PFSK-1 (cell line): ENCODE measurements at regions not wholly inside any gene's neighbourhood (a gene's known extent, or its start where the extent isn't known, plus 50 kb on each side); places are given as distances from the start of the nearest gene placed in this dataset.

Experiments
- FOXP2 ChIP-seq: optimal IDR thresholded peaks from 2 replicates; pipeline ENCODE3; 2011; ENCODE audit warnings: borderline replicate concordance, control low read depth, inconsistent platforms; ENCODE audit not compliant: insufficient read depth; ENCODE audit errors: extremely low read length, extremely low read depth
- POLR2AphosphoS5 ChIP-seq: IDR thresholded peaks from 2 replicates; pipeline ENCODE4 v1.6.1; 2012; ENCODE audit warnings: low read depth, mild to moderate bottlenecking, control low read depth, low read length, moderate library complexity
- SIN3A ChIP-seq: IDR thresholded peaks from 2 replicates; pipeline ENCODE4 v1.6.1; 2012; ENCODE audit warnings: mild to moderate bottlenecking, low read length, moderate library complexity, borderline replicate concordance; ENCODE audit not compliant: insufficient read depth
- TAF1 ChIP-seq: IDR thresholded peaks from 2 replicates; pipeline ENCODE4 v1.6.1; 2012; ENCODE audit warnings: low read length, control low read depth, borderline replicate concordance; ENCODE audit not compliant: insufficient read depth

DNA sequence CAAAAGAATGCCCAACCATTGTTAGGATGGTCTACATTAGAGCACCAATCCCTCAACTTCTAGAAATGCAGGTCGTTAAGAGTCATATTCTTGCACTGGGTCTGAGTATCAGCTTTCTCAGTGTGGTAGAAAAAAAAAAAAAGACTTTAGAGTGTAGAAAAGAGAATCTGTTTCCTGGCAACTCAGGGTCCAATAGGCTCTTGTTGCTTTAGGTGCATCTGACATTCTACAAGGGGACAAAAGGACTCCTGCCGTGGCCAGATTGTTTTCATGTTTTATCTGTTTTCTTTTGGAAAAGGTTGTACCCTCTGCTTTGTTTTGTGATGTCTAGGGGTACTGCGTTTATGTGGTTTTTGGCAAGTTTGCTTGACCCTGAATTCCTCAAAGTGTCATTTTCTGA is 105.4 kb upstream of the KCNK2 start:
- TF ChIP-seq POLR2AphosphoS5 (no peak), SIN3A (no peak), FOXP2 (no peak), TAF1 (no peak)
